ENCODE measurements at regions not wholly inside any gene's neighbourhood (a gene's known extent, or its start where the extent isn't known, plus 50 kb on each side); places are given as distances from the start of the nearest gene placed in this dataset.

DNA sequence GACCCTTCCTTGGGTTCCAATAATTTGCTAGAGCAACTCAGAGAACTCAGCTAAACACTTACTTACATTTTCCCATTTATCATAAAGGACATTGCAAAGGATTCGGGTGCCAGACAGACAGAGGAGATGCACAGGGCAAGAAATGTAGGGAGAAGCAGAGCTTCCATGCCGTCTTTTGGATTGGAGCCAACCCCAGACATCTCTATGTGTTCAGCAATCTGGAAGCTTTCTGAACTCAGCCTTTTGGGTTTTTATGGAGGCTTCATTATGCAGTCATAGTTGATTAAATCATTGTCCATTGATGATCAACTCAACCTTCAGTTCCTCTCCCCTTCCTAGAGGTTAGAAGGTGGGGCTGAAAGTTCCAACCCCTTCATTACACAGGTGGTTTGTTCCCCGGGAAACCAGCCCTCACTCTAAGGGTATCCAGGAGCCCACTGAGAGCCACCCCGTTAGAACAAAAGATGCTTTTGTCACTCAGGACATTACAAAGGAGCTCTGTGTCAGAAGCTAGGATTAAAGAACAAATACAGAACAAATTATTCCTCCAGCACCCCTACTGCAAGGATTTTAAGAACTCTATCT lies 211.9 kb upstream of the VSTM2A start:
- TF ChIP-seq, protein P1, sequence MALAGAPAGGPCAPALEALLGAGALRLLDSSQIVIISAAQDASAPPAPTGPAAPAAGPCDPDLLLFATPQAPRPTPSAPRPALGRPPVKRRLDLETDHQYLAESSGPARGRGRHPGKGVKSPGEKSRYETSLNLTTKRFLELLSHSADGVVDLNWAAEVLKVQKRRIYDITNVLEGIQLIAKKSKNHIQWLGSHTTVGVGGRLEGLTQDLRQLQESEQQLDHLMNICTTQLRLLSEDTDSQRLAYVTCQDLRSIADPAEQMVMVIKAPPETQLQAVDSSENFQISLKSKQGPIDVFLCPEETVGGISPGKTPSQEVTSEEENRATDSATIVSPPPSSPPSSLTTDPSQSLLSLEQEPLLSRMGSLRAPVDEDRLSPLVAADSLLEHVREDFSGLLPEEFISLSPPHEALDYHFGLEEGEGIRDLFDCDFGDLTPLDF (CRISPR knock-in tag; IDR thresholded peaks at IDR 0.05) = no peak
- TF ChIP-seq BRCA1 (CRISPR knock-in tag; IDR thresholded peaks at IDR 0.05) (no peak), IKZF1 (IDR thresholded peaks at IDR 0.05) (no peak), MTA3 (CRISPR knock-in tag; IDR thresholded peaks at IDR 0.05) (no peak), EP300 (IDR thresholded peaks at IDR 0.05; ENCODE audit: low read depth in 2 of 2, low read length in 2 of 2) (no peak), EP300 (CRISPR knock-in tag; IDR thresholded peaks at IDR 0.05; ENCODE audit: borderline replicate concordance) (no peak)
- TF ChIP-seq, protein P2, sequence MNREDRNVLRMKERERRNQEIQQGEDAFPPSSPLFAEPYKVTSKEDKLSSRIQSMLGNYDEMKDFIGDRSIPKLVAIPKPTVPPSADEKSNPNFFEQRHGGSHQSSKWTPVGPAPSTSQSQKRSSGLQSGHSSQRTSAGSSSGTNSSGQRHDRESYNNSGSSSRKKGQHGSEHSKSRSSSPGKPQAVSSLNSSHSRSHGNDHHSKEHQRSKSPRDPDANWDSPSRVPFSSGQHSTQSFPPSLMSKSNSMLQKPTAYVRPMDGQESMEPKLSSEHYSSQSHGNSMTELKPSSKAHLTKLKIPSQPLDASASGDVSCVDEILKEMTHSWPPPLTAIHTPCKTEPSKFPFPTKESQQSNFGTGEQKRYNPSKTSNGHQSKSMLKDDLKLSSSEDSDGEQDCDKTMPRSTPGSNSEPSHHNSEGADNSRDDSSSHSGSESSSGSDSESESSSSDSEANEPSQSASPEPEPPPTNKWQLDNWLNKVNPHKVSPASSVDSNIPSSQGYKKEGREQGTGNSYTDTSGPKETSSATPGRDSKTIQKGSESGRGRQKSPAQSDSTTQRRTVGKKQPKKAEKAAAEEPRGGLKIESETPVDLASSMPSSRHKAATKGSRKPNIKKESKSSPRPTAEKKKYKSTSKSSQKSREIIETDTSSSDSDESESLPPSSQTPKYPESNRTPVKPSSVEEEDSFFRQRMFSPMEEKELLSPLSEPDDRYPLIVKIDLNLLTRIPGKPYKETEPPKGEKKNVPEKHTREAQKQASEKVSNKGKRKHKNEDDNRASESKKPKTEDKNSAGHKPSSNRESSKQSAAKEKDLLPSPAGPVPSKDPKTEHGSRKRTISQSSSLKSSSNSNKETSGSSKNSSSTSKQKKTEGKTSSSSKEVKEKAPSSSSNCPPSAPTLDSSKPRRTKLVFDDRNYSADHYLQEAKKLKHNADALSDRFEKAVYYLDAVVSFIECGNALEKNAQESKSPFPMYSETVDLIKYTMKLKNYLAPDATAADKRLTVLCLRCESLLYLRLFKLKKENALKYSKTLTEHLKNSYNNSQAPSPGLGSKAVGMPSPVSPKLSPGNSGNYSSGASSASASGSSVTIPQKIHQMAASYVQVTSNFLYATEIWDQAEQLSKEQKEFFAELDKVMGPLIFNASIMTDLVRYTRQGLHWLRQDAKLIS (CRISPR knock-in tag; IDR thresholded peaks at IDR 0.05) = no peak
